Activated CD4-positive, alpha-beta T cell treated with anti-CD3 and anti-CD28 coated beads, Interleukin-2, amount 10 ng/mL, durations not matched to agents 7 days and 5 days (primary cell): ENCODE measurements at regions not wholly inside any gene's neighbourhood (a gene's known extent, or its start where the extent isn't known, plus 50 kb on each side); places are given as distances from the start of the nearest gene placed in this dataset.
"Not testable (repeated sequence)": the region's sequence is repeated elsewhere in the genome, so short reads cannot be mapped to it uniquely, and the experiment has no call there.

Experiments used
- CTCF ChIA-PET: fragments of 350-600 bp; sonication (Branson Sonifier 250); formaldehyde crosslinking; loops from one replicate; lab custom pipeline; 2021; ENCODE audit warnings: antibody characterized with exemption; lab: Charles Lee
- POLR2A ChIA-PET: fragments of 350-600 bp; sonication (Branson Sonifier 250); formaldehyde crosslinking; loops from one replicate; lab custom pipeline; 2021; ENCODE audit warnings: antibody characterized with exemption; lab: Charles Lee
- DNase-seq: peaks from one replicate; pipeline ENCODE4 v3.0.0-alpha.2; 2020
- H3K27ac Mint-ChIP-seq: one replicate; pipeline ENCODE4 v1.8.0; 2021; ENCODE audit warnings: mild to moderate bottlenecking, moderate library complexity, mixed read lengths
- H3K27me3 Mint-ChIP-seq: one replicate; pipeline ENCODE4 v1.8.0; 2021; ENCODE audit warnings: mixed read lengths
- H3K36me3 Mint-ChIP-seq: one replicate; pipeline ENCODE4 v1.8.0; 2021; ENCODE audit warnings: low read depth, mixed read lengths
- H3K4me1 Mint-ChIP-seq: one replicate; pipeline ENCODE4 v1.8.0; 2021; ENCODE audit warnings: mixed read lengths
- H3K4me3 Mint-ChIP-seq: one replicate; pipeline ENCODE4 v1.8.0; 2021; ENCODE audit warnings: mild to moderate bottlenecking, moderate library complexity, mixed read lengths
- H3K9me3 Mint-ChIP-seq: one replicate; pipeline ENCODE4 v1.8.0; 2021; ENCODE audit warnings: mixed read lengths

GRCh38 chr4:1589098-1589497 lies 95.0 kb downstream of the FAM53A start:
- no peak for DNase-seq
- peaks cover 24% of the 10 kb centered on the region for H3K27me3 Mint-ChIP-seq
- ChIA-PET CTCF (interaction anchor here (1.0 kb wide), 1 partner anchor 14 kb away, joined by 3 read pairs; no protein-coding TSS in a partner anchor), POLR2A (no interaction called here)
- peaks cover 4% of the 10 kb centered on the region for H3K36me3 Mint-ChIP-seq
- H3K4me3 Mint-ChIP-seq, result no peak overlapping the region
- peaks cover 28% of the 10 kb centered on the region for H3K9me3 Mint-ChIP-seq
- no peaks in the 10 kb centered on the region for H3K4me1 Mint-ChIP-seq
- H3K27ac Mint-ChIP-seq, result no peak overlapping the region

DNA sequence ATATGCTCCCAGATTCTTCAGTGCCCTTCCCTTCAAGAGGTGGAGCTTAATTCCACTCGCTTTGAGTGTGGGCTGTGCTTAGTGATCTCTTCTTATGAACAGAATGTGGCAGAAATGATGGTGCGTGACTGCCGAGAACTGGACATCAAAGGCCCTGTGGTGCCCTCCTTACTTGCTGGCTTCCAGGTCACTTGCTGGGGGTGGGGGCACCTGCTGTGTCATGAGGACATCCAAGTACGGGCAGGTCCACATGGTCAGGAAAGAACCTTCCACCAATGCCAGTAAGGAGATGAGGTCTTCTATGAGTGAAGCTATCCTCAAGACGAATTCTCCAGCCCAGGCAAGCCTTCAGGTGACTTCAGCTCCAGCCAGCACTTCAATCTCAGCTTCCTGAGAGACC lies 95.8 kb downstream of the FAM53A start:
- Mint-ChIP-seq H3K27me3 (peaks cover 24% of the 10 kb centered on the region), H3K9me3 (peaks cover 28% of the 10 kb centered on the region), H3K36me3 (peaks cover 4% of the 10 kb centered on the region), H3K4me3 (no peak overlapping the region), H3K27ac (no peak overlapping the region), H3K4me1 (no peaks in the 10 kb centered on the region)
- DNase-seq, result no peak
- POLR2A ChIA-PET, result no interaction called here
- CTCF ChIA-PET, result interaction anchor here (1.0 kb wide), 1 partner anchor 15 kb away, joined by 3 read pairs; no protein-coding TSS in a partner anchor

GRCh38 chr4:1584498-1584897 lies 99.6 kb downstream of the FAM53A start:
- Mint-ChIP-seq H3K9me3 (peaks cover 11% of the 10 kb centered on the region), H3K4me3 (no peak overlapping the region), H3K36me3 (no peaks in the 10 kb centered on the region), H3K27ac (no peak overlapping the region), H3K4me1 (peaks cover 8% of the 10 kb centered on the region), H3K27me3 (peaks cover 16% of the 10 kb centered on the region)
- ChIA-PET POLR2A (no interaction called here), CTCF (interaction anchor here (0.7 kb wide), 1 partner anchor 1480 kb away, joined by 3 read pairs; no protein-coding TSS in a partner anchor)
- DNase-seq, result no peak

- Mint-ChIP-seq H3K27me3 (peaks cover 11% of the 10 kb centered on the region), H3K27ac (no peak overlapping the region), H3K4me3 (no peak overlapping the region), H3K4me1 (peaks cover 8% of the 10 kb centered on the region), H3K9me3 (peaks cover 8% of the 10 kb centered on the region), H3K36me3 (no peaks in the 10 kb centered on the region)
- POLR2A ChIA-PET, result no interaction called here
- DNase-seq, result no peak
- CTCF ChIA-PET, result no interaction called here
Measured at GRCh38 chr4:1583859-1584258, 100.3 kb downstream of the FAM53A start.

DNA sequence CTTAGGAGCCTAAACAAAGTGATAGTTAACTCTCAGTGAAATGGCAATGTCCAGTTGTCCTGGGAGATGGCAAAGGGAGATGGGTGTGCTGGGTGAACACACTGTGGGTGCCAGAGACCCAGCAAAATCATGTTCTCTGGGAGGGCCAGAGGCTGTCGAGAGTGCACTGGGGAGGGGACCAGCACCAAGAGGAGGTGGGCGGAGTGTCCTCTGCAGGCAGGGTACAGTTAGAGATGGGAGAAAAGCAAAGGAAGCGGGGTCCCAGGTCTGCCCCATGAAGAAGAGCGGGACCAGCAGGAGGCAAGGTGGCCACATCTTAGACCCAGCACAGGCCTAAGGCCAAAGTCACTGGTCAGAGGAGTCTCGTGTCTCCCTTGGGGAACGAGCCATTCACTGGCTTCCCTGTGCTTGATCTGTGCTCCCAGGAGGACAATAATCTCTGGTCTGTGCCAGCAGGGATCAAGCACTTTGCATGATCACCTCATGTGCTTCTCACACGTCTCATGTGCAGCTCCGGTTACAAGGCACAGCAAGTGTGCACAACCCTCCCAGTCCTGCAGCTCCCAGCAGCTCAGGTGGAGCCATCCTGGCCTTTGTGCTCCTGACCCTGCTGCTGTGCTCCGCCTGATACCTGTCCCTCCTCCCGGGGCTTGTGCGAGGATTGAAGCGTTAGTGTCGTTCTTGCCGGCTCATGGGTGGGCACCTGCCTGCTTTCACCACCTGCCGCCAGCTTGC lies 100.9 kb downstream of the FAM53A start:
- no peak overlapping the region for H3K4me3 Mint-ChIP-seq
- DNase-seq, result no peak
- peaks cover 9% of the 10 kb centered on the region for H3K4me1 Mint-ChIP-seq
- POLR2A ChIA-PET, result no interaction called here
- CTCF ChIA-PET, result no interaction called here
- H3K27ac Mint-ChIP-seq, result no peak overlapping the region
- peaks cover 5% of the 10 kb centered on the region for H3K27me3 Mint-ChIP-seq
- no peaks in the 10 kb centered on the region for H3K36me3 Mint-ChIP-seq
- H3K9me3 Mint-ChIP-seq, result peaks cover 2% of the 10 kb centered on the region

- Mint-ChIP-seq H3K4me3 (no peak overlapping the region), H3K9me3 (no peaks in the 10 kb centered on the region), H3K27me3 (peaks cover 2% of the 10 kb centered on the region), H3K27ac (no peak overlapping the region), H3K36me3 (no peaks in the 10 kb centered on the region), H3K4me1 (peaks cover 11% of the 10 kb centered on the region)
- DNase-seq, result no peak
- ChIA-PET CTCF (interaction anchor here (0.7 kb wide), 1 partner anchor 17 kb away, joined by 3 read pairs; no protein-coding TSS in a partner anchor), POLR2A (no interaction called here)
Measured at GRCh38 chr4:1582227-1582626, 101.9 kb downstream of the FAM53A start.

GRCh38 chr4:1581164-1581894 lies 102.8 kb downstream of the FAM53A start:
- peak; percentile 82 for DNase-seq
- POLR2A ChIA-PET, H3K27me3 Mint-ChIP-seq, H3K4me3 Mint-ChIP-seq, H3K36me3 Mint-ChIP-seq, H3K9me3 Mint-ChIP-seq: not testable (repeated sequence)
- Mint-ChIP-seq H3K27ac (peak overlapping the region; percentile 75), H3K4me1 (peaks cover 11% of the 10 kb centered on the region)
- CTCF ChIA-PET, result interaction anchor here (0.8 kb wide), 1 partner anchor 10 kb away, joined by 3 read pairs; no protein-coding TSS in a partner anchor

GRCh38 chr4:1580692-1581012 lies 103.5 kb downstream of the FAM53A start:
- DNase-seq, H3K27ac Mint-ChIP-seq, H3K9me3 Mint-ChIP-seq, H3K4me3 Mint-ChIP-seq, POLR2A ChIA-PET, H3K27me3 Mint-ChIP-seq, H3K36me3 Mint-ChIP-seq: not testable (repeated sequence)
- CTCF ChIA-PET, result interaction anchor here (1.0 kb wide), 1 partner anchor 14 kb away, joined by 3 read pairs; no protein-coding TSS in a partner anchor
- H3K4me1 Mint-ChIP-seq, result peaks cover 11% of the 10 kb centered on the region

DNA sequence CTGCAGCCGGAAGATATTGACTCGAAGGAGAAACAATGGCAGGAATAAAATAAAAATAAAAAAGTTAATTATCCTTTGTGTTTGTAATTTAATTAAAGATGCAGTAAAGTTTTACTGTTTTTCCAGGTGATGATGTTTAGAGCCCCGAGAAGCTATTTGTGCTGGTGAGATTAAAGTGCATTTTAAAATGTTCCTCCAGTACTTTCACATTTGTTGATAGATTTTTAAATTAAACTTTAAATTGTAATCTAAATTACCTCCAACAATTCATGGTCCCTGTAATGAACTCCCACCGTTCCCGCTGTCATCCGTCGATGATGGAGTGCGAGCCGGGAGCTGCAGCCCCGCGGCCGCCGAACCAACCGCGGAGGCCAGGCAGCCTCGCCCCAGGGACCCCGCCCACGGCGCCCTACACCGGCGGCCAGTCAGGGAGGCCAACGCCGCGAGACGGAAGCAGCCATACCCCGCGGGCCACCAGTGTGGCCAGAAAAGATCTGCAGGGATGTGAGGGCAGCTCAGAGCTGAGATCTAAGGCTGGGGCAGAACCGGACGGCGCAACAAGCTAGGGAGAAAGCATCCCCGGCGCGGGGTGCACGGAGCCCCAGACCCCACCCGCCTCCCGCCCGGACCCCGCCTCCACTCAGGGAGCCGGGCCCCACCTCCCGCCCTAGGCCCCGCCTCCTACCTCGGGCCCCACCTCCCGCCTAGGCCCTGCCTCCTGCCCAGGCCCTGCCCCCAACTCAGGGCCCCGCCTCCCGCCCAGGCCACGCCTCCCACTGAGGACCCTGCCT lies 104.0 kb downstream of the FAM53A start:
- peak; percentile 85 for DNase-seq
- Mint-ChIP-seq H3K27me3 (peaks cover 2% of the 10 kb centered on the region), H3K4me3 (peak overlapping the region; percentile 61), H3K36me3 (no peaks in the 10 kb centered on the region), H3K4me1 (peaks cover 11% of the 10 kb centered on the region), H3K9me3 (no peaks in the 10 kb centered on the region), H3K27ac (peak overlapping the region; percentile 85)
- CTCF ChIA-PET, result interaction anchor here (1.0 kb wide), 1 partner anchor 13 kb away, joined by 3 read pairs; no protein-coding TSS in a partner anchor
- POLR2A ChIA-PET, result no interaction called here

- Mint-ChIP-seq H3K36me3 (no peaks in the 10 kb centered on the region), H3K4me3 (peak overlapping the region; percentile 61), H3K27ac (peak overlapping the region; percentile 85), H3K9me3 (no peaks in the 10 kb centered on the region), H3K27me3 (peaks cover 2% of the 10 kb centered on the region), H3K4me1 (peaks cover 11% of the 10 kb centered on the region)
- peak; percentile 70 for DNase-seq
- POLR2A ChIA-PET, result no interaction called here
- CTCF ChIA-PET, result no interaction called here
Measured at GRCh38 chr4:1579001-1579900, 104.9 kb downstream of the FAM53A start.

DNA sequence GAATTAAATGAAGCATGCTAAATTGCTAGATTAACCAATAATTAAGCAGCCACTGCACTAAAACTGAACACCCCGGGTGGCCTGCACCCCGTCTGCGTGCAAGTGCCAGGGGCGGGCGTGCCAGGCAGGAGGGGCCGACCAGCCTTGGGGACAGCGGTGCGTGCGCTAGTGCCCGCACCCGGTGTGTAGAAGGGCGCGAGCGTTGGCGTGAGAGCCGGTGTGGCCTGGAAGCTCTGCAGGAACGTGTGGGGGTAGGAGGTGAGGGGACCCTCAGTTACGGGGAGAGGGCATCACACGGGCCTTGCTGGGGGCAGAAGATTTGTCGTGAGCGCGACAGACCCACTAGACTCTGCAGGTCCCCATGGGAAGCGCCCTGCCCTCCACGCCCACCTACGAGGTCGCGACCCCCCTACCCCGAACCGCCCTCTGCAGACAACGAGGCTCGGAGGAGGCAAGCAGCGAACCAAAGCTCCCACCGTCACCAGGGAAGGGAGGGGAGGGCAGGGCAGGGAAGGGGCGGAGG lies 105.8 kb downstream of the FAM53A start:
- ChIA-PET CTCF (no interaction called here), POLR2A (no interaction called here)
- Mint-ChIP-seq H3K27me3 (peaks cover 2% of the 10 kb centered on the region), H3K4me1 (peaks cover 11% of the 10 kb centered on the region), H3K4me3 (peak overlapping the region; percentile 53), H3K27ac (peak overlapping the region; percentile 68), H3K36me3 (no peaks in the 10 kb centered on the region), H3K9me3 (no peaks in the 10 kb centered on the region)
- DNase-seq, result no peak

DNA sequence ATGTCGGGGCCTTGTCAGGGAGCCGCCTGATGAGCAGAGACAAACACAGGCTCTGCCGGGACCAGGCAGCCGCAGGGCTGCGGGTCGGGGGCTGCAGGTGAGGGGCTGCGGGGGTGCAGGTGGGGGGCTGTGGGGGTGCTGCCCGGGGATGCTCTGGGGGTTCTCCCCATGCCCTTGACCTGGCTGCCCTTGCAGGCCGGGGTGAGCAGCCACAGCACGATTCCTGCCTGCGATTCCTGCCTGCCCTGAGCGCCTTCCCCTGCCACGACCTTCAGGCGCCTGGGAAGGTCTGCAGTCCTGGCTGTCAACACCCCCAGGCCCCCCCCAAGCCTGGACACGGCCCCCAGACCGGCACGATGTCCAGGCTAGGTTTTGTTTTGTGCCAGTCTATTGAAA lies 106.3 kb downstream of the FAM53A start:
- no peaks in the 10 kb centered on the region for H3K36me3 Mint-ChIP-seq
- H3K9me3 Mint-ChIP-seq, result no peaks in the 10 kb centered on the region
- CTCF ChIA-PET, result no interaction called here
- no peak for DNase-seq
- H3K27ac Mint-ChIP-seq, result peak overlapping the region; percentile 68
- H3K4me1 Mint-ChIP-seq, result peaks cover 11% of the 10 kb centered on the region
- H3K27me3 Mint-ChIP-seq, result peaks cover under 1% of the 10 kb centered on the region
- H3K4me3 Mint-ChIP-seq, result peak overlapping the region; percentile 53
- POLR2A ChIA-PET, result no interaction called here
